ENCODE measurements at regions not wholly inside any gene's neighbourhood (a gene's known extent, or its start where the extent isn't known, plus 50 kb on each side); places are given as distances from the start of the nearest gene placed in this dataset.

DNA sequence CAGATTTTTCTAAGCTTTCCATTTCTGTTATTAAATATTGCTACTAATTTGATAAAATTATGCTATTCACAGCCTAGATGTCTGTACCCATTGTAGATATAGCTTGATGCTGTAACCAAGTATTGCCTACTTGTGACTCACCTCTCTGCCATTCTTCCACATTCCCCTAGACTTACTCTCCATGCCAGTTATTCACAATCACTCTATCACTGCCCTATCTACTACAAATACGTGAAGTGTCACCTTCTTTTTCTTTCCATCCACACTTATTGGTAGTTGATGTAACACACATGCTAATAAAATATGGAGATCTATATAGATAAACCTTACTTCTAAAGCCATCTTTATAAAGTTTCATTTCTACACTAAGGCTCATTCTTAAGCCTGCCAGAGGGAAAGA lies 179.4 kb upstream of the PACRGL start:
- DNase-seq (ENCODE audit: low read depth in 3 of 3), result no peak

DNA sequence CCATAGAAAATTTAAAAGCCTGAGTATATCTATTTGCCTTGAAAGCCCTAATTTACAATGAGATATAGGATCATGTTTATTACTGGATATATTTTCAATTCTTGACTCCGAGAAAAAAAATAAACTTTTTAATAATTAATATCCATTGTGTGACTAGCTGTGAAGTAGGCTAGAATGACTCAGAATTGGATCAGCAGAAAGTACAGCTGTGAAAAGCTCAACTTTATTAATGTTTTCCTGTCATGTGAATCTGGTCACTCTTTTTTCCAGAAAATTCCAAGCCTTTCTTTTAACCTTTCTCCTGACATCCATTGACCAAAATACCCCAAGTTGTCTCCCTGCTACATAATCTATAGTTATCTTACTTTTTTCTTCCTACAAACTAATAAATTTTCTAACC lies 171.8 kb upstream of the PACRGL start:
- DNase-seq (ENCODE audit: low read depth in 3 of 3), result no peak

DNA sequence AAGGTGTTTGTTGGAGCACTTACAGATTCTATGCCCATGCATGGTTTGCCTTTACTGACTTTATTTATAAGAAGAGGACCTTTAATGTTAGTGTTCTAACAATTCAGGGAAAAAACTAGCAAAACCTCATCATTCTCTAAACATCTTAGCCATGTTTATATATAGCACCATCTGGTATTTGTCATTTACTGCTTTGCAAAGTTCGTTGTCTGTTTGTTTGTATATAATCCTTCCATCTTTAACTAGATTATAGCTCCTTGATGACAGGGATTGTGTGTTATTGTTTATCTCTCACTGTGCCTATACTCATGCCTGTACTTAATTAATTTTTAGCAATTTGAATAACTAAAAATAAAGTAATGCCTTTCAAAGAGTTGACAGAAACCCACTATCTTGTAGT lies 170.6 kb upstream of the PACRGL start:
- DNase-seq (ENCODE audit: low read depth in 3 of 3), result no peak

DNA sequence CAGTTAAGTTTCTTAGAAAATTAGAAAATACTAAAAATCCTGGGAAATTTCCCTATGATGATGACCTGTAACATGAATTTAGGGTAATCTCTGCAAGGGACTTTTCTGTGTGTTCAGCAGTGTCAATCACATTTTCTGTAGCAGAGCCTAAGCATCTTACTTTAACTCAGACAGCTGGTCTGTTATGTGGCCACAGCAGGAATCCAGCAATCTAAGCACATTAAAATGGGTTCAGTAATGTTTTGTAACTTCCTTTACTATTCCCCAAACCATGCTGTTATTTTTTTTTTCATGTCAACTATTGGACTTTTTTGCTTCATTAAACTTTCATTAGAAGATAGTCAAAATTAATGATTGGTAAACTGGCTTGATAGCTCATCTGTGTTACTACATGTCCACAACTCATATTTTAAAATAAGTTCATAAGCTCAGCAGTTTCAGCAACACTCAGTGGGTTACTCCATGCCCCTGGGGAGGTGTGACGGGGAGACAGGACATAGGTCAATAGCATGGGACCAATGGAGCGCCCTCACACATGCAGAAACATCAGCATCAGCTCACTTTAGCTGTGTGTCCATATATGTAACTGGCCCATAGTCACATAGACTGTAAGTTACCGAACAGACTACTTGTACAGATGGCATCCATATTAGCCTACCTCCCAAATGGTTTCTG lies 168.0 kb upstream of the PACRGL start:
- no peak for DNase-seq (ENCODE audit: low read depth in 3 of 3)

DNA sequence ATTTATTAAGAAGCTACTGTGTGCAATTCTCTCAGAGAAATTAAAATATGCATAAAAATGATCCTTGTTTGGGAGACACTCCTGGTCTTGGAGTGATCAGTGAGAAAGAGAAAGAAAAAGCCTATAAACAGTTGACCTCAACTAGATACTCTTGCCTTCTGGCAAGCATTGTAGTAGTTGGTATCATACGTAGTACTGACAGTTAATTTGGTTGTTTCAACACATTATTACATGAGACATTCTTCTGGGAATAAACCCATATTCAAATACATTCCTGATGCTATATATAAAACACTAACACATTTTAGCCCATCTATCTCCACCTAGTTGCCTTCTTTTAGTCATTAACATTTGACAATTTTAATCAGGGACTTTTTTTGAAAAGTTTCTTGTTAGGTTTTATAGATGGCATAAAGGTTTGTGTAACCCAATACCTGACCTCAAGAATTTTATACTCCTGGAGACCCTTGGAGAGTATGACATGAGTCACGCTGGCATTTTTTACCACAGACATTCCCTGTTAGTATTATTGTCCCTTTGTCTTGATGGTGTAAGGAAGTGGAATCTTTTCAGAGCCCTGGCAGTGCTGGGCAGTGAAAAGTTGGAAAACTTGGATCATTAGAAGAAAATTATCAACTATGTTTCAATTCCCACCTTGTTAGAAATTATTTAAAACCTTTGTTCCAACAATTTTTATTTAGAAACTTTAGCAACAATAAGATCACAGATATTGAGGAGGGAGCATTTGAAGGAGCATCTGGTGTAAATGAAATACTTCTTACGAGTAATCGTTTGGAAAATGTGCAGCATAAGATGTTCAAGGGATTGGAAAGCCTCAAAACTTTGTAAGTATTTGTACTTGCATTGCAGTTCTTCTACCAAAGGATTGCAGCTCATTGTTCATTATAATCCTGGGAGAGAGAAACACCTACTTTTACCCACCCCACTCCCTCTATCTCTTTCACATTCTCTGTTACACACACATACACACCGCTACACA lies 167.1 kb upstream of the PACRGL start:
- no peak for DNase-seq (ENCODE audit: low read depth in 3 of 3)

DNA sequence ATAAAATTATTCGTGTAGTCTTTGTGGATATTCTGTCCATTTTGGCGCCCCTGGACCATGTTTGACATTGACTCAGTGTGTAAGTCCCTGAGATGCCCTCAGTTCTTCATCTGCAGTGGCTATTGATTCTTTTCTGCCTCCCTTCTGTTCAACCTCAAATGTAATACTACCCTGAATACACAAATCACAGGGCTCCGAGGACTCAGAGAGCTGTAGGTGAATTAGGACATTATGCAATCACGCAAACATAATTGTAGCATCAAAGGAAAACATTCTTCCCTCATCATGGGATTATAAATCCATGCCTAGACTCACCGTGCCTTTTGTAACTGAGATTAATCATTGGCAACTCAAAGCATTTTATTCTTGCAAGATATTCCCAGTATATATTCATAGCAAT lies 161.4 kb upstream of the PACRGL start:
- DNase-seq (ENCODE audit: low read depth in 3 of 3), result no peak

DNA sequence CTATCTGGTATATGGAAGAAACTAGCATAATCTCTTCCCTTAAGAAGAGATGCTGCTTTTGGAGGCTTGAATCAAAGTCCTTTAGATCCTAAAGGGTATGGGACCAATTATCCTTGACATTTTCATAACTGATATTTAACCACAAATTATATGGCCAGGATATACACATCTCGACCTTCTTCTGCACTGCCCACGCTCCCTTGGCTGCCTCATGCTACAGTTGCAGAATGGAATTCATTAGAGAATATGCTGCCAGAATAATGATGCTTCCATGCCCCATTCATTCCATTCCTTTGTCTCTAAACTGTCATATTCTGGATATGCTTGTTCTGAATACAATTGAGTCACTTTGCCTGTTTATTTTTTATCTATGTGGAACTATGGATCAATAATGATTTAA lies 157.1 kb upstream of the PACRGL start:
- DNase-seq (ENCODE audit: low read depth in 3 of 3), result no peak

DNA sequence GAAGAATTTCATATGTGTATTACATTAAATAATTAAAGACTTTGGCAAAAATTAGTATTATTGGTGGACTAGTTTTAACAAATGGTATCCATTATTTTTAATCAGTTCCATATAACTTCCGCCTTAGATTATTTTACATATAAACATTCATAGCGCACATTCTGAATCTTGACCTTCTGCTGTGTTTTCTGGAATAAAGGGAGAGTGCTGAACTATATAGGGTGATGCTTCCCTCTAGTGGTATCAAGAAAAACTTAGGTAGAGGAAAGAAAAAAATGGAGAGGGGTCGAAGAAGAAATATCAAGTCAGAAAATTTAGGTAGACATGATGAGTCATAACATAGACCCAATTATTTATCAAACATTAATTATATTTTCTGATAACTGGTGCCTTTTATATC lies 155.6 kb upstream of the PACRGL start:
- no peak for DNase-seq (ENCODE audit: low read depth in 3 of 3)

DNA sequence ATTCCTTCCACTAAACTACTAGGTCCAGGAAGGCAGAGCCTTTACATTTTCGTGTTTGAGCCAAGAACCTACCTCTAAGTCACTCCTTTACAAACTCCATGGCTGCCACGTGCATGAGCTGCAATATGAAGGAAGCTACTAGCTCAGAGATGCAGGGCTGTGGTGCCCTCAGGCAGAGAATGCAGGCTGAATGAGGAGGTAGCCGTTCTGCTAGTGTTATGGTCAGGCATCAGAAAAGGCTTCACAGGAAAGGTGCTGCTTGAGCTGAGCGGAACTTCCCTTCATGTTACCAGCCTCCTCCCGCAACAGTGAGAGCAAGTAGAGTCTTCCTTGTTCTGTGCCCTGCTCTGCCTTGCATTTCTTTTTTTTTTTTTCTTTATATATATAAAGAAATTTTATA lies 148.3 kb upstream of the PACRGL start:
- no peak for DNase-seq (ENCODE audit: low read depth in 3 of 3)

DNA sequence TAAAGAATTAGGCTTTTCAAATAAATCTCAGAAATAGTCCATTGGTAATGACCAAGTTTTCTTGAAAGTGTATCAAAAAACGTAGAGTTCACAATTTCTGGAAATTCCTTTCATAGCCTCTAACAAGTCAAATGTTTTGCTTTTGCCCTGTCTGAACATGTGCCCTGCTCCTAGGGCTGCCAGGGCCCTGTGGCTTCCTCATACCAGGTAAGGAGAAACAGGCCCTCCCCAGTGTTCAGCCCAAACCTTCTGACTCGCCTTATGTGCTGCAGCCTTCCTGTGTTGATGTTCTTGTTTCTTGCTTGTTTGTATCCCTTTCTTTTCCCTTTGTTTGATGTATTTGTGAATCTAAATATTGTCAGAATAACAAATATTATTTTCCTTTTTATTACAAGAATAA lies 146.1 kb upstream of the PACRGL start:
- DNase-seq (ENCODE audit: low read depth in 3 of 3), result no peak

DNA sequence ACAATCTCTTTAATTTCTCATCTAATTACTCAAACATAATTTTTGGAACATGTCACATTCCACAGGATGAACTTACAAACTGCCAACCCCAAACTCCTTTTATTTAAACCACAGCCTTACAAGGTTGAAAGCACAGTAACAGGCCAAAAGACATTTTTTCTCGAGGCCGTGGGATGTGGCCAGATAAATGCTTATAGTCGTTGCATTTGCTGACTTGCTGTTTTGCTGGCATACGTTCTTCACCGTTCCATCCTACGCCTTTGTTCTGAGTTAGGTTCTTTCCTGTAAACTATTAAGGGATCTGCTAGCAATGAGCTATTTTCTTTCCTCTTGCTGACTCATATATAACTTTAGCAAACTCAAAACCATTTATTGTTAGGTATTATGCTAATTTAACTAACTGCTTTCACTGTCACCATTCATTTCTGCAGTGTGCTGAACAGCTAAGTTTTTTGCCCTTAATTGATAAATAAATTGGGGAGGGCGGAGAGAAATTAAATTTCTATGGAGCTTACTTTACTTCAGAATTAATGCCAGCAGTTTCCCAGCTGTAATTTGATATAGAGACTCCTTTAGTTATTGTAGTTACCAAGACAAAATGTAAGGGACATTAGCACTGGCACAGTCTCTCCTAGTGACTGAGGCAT lies 135.1 kb upstream of the PACRGL start:
- no peak for DNase-seq (ENCODE audit: low read depth in 3 of 3)

DNA sequence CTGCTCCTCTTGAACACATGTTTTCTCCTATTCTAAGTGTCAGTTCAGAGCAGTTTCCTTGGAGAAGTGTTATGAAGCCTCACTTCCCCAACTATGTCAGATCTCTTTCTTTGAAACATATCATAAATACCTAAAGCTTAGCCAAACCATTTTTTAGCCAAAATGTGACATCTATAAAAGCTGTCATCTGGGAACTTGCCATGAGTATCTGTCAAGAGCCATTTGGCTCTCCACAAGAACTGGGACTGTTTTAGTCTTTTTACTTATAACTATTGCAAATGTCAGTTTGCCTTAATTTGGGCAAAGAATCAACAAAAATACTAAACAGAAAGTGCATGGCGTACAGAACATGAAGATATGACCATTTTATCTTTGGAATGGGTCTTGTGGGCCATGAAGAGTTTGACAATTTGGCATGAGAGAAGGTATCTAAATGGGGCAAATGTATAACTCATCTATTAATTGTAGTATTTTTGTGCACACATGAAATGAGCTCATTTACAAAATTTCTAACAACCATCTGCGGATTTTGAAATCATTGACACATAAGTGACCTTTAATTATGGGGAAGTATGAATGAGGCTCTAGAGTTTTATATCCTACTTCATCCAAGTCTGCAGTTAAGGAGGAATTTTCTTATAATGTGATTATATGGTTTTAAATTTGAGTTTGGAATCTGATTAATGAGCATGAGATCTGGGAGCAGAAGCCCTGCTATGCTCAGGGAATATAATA lies 129.1 kb upstream of the PACRGL start:
- DNase-seq (ENCODE audit: low read depth in 3 of 3), result no peak

DNA sequence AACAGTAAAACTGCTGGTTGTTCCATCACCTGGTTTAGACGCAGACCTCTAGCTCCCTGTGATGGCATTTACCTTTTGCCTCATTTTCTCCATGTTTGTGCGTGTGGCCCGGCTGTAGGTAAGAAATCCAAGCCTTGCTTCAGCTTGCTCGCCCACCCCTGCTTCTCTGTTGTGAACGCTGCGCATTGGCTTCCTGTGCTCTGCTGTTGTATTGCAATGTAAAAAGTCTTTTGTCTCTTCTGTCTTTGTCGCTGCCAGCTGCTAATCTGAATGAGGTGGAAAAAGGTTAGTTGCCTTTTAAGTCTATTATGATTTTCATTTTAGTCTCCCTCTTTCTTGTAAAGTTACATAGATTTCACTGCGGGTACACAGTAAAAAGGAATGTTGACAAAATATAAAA lies 127.3 kb upstream of the PACRGL start:
- no peak for DNase-seq (ENCODE audit: low read depth in 3 of 3)

DNA sequence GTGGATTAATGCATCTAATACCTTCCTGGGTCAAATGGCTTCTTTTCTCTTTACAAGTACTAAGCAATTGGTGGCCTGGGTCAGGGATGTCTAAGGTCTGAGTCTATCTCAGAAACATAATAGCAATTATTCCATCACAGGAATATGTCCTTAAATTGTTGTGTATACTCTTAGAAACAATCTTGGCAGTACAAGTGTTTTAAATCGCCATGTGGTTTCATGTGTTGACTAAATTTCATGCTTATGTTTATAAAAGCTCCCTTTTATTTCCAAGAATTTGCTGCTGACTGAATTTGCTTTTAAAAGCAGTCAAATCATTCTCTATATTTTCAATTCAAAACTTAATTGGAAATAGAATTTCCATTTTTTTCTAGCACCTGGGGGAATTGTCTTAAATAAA lies 125.3 kb upstream of the PACRGL start:
- no peak for DNase-seq (ENCODE audit: low read depth in 3 of 3)

DNA sequence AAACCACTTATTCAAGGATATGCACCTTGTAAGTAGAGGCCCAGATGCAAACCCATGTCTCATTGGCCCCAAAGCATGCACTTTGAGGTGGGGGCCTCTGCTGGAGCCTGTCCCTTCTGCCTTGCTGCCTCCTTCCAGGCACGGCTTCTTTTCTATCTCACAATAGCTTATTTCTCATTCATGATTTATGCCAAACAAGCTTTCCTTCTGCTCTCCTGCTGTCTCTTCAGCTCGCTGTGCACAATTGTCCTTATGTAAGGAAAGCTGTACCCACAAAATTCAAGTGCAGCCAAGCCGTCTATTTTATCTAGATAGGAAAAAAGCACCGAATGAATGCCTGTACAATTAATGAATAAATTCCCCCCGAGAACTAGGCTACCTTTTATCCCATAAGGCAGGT lies 124.8 kb upstream of the PACRGL start:
- no peak for DNase-seq (ENCODE audit: low read depth in 3 of 3)

DNA sequence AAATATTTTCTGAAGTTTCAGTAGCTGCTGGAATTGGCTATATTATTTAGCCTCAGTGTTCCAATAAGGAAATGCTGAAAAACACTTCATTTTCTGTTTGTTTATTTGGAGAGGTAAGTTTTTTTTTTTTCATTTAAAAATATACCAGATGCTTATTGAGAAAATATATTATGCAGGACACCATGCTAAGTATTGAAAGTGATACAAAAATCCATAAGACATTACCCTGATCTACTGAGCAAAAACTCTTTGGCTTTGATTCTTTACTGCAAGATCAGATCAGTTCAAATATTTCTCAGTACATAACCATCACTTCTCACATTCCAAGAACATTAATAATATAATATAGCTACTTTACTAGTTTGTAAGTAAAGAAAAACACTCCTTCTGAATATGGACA lies 123.4 kb upstream of the PACRGL start:
- no peak for DNase-seq (ENCODE audit: low read depth in 3 of 3)

DNA sequence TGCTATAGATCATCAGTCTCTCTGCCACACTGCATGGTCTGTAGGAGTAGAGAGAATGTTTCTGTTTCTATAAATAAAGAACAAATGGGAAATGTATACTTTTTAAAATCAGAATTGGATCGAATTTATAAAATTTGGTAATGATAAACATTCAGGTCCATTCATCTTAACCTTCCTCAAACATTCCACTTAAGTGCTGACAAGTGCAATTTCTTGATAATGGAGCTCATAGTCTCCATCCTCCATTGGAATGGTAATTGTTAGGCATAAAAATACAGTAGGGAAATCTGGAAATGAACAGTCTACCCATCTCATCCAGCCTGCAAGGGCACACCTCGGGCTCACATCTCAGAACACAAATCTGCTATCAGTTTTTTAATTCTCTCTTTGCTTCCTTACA lies 122.6 kb upstream of the PACRGL start:
- no peak for DNase-seq (ENCODE audit: low read depth in 3 of 3)

DNA sequence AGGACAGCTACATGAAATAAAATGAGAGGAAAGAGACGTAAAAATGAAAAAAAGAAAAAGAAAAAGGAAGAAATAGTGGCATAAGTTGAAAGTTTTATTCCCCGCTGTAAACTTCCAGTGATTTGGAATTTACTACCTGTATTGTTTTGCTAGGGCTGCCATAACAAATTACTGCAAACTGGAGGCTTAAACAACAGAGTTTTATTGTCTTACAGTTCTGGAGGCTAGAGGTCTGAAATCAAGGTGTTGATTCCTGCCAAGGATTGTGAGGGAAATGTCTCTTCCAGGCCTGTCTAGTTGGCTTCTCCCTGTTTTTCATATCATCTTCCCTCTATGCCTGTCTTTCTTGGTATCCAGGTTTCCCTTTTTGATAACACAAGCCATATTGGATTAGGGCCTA lies 119.4 kb upstream of the PACRGL start:
- no peak for DNase-seq (ENCODE audit: low read depth in 3 of 3)

DNA sequence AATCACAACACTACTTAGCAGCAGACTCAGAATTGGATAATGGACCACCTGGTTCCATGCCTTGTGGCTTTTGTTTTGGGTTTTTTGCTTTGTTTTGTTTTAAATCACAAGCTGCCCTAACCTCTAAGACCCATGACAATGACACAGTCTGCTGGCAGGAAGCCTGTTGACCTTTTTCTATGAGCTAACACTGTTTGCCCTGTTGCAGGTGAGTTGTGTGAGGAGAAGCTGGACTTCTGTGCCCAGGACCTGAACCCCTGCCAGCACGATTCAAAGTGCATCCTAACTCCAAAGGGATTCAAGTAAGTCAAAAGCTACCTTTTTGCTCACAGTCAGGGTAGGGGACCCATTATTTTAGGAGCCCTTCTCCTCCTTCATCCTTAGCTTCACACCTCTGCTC lies 110.8 kb upstream of the PACRGL start:
- DNase-seq (ENCODE audit: low read depth in 3 of 3), result no peak

DNA sequence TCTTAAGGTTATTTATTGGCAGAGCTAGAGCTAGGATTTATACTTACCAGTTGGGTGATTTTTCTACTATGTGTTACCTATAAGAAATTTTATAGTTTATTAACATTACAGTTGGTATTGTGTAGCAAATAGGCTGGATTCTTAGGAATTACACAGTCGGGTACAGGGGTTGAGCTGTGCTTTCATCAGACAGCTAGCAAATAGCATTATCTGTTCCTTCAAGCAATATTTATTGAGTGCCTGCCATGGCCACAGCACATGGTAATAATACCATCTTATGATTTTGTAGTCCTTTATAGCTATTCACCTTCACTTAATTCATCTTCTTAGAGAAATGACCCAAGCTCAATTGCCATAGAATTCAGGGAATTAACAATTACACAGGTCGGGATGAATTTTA lies 109.4 kb upstream of the PACRGL start:
- DNase-seq (ENCODE audit: low read depth in 3 of 3), result no peak

DNA sequence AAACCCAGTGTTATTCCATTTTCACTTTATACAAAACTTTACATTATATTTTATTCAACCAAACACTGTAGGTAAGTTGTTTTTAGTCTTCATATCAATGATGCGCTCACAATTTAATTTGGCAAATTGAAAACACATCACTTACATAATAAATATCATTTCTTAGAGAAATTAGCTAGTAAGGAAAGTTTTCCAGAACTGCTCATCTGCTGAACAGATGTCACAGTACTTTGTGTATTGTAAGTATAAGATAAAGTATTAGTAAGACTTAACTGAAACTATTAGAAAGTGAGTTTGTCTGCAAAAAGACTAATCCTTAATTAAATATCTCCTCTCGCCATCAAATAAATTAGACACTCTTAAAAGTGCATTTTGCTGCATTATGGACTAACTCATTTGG lies 108.7 kb upstream of the PACRGL start:
- no peak for DNase-seq (ENCODE audit: low read depth in 3 of 3)

DNA sequence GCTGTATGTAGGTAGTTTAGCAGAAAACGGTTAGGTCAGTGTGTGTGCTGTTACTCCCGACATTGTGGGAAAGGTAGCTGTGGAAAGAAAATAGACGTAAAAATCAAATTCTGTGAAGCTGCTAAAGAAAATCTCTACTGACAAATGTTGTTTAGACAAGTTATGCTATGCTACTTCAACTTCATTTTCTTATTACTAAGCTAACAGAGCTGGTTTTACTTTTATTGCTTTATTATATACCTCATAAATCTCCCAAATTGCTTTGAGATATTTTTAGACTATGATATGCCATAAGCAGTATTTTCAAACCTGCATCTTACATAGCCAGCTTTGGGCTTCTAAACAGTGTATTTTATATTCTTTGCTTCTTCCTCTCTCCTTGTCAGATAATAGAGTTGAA lies 108.2 kb upstream of the PACRGL start:
- no peak for DNase-seq (ENCODE audit: low read depth in 3 of 3)
